ENCODE measurements at regions not wholly inside any gene's neighbourhood (a gene's known extent, or its start where the extent isn't known, plus 50 kb on each side); places are given as distances from the start of the nearest gene placed in this dataset.

DNA sequence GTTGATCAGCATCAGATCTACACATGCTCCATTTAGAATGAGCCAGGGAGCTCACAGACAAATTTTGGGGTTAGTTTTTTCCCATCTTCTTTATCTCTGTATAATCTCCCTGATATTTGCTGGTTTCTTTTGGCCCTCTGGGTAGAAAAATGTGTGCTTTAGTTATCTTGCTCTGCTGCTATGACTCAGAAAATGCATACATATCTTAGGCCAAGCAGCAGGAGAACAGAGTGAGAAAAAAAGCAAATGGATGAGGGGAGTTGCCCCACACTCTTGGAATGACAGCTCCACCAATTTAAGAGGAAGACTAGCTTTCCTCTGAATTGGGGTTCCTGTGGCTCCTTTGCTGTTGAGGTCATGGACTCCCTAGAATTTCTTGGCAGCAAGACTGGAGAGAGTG, 331.8 kb downstream of the KCNJ3 start:
- Histone ChIP-seq H3K36me3 (ENCODE audit: control insufficient read depth, insufficient read depth, low read length) (no peaks in the 10 kb centered on the region), H3K4me2 (ENCODE audit: extremely low read depth, insufficient read depth, low read length) (no peak overlapping the region), H3K27ac (ENCODE audit: insufficient read depth, low read length) (no peak overlapping the region), H3K9me3 (ENCODE audit: control insufficient read depth, insufficient read depth, low read depth, low read length) (no peaks in the 10 kb centered on the region), H3K4me1 (ENCODE audit: control insufficient read depth, extremely low read depth, insufficient read depth, low read length) (no peaks in the 10 kb centered on the region), H3K79me2 (ENCODE audit: control insufficient read depth, insufficient read depth, low read length) (no peaks in the 10 kb centered on the region), H2AFZ (ENCODE audit: low read length) (no peak overlapping the region), H3K9ac (ENCODE audit: insufficient read depth, low read length) (no peak overlapping the region), H3K4me3 (replicated peaks in 1 of 4; ENCODE audit: control extremely low read depth in 1 of 4, insufficient read depth in 1 of 4, low read depth in 3 of 4, low read length in 4 of 4) (no peak overlapping the region), H4K20me1 (ENCODE audit: control insufficient read depth, extremely low read depth, insufficient read depth, low read length) (no peaks in the 10 kb centered on the region), H3K27me3 (ENCODE audit: control insufficient read depth, insufficient read depth, low read length) (no peaks in the 10 kb centered on the region)
- no peak for DNase-seq (ENCODE audit: low read depth in 2 of 2)
- TF ChIP-seq, protein P1, sequence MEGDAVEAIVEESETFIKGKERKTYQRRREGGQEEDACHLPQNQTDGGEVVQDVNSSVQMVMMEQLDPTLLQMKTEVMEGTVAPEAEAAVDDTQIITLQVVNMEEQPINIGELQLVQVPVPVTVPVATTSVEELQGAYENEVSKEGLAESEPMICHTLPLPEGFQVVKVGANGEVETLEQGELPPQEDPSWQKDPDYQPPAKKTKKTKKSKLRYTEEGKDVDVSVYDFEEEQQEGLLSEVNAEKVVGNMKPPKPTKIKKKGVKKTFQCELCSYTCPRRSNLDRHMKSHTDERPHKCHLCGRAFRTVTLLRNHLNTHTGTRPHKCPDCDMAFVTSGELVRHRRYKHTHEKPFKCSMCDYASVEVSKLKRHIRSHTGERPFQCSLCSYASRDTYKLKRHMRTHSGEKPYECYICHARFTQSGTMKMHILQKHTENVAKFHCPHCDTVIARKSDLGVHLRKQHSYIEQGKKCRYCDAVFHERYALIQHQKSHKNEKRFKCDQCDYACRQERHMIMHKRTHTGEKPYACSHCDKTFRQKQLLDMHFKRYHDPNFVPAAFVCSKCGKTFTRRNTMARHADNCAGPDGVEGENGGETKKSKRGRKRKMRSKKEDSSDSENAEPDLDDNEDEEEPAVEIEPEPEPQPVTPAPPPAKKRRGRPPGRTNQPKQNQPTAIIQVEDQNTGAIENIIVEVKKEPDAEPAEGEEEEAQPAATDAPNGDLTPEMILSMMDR (conservative IDR thresholded peaks at IDR 0.05 in 1 of 2, IDR thresholded peaks at IDR 0.05 in 1 of 2; ENCODE audit: low read depth in 1 of 2, low read length in 2 of 2), result no peak
- no peak for TF ChIP-seq EZH2 (IDR thresholded peaks at IDR 0.05; ENCODE audit: low read length, missing control alignments)

DNA sequence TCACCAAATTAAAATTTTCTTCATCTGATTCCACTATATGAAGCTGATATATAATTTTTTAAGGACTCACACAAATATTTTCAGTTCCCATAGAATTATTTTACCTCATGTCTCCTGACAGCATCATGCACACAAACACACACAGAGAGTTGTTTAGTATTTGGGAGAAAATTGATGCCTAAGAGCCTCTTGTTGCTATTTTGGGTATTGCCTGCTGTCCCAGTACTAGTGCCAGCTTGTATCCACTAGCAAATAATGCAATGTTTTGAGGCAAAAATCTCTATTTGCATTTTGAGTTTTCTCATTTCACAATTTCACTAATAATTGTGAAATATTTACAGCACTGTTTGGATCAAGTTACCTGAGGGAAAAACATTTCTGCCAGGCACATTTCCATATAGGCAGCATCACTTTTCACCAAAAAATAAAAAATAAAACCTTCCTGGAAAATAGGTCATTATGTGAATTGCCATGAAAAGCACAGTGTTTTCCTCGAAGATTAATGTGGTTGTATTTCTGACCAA, 328.2 kb downstream of the KCNJ3 start:
- no peaks in the 10 kb centered on the region for H3K36me3 ChIP-seq (ENCODE audit: control insufficient read depth, insufficient read depth, low read length)
- TF ChIP-seq EZH2 (IDR thresholded peaks at IDR 0.05; ENCODE audit: low read length, missing control alignments), result no peak
- TF ChIP-seq, protein P1 (conservative IDR thresholded peaks at IDR 0.05 in 1 of 2, IDR thresholded peaks at IDR 0.05 in 1 of 2; ENCODE audit: low read depth in 1 of 2, low read length in 2 of 2), result no peak
- H4K20me1 ChIP-seq (ENCODE audit: control insufficient read depth, extremely low read depth, insufficient read depth, low read length), result no peaks in the 10 kb centered on the region
- no peak overlapping the region for H2AFZ ChIP-seq (ENCODE audit: low read length)
- no peak overlapping the region for H3K9ac ChIP-seq (ENCODE audit: insufficient read depth, low read length)
- no peak overlapping the region for H3K4me2 ChIP-seq (ENCODE audit: extremely low read depth, insufficient read depth, low read length)
- H3K79me2 ChIP-seq (ENCODE audit: control insufficient read depth, insufficient read depth, low read length), result no peaks in the 10 kb centered on the region
- no peak overlapping the region for H3K4me3 ChIP-seq (replicated peaks in 1 of 4; ENCODE audit: control extremely low read depth in 1 of 4, insufficient read depth in 1 of 4, low read depth in 3 of 4, low read length in 4 of 4)
- no peak for DNase-seq (ENCODE audit: low read depth in 2 of 2)
- no peaks in the 10 kb centered on the region for H3K27me3 ChIP-seq (ENCODE audit: control insufficient read depth, insufficient read depth, low read length)
- H3K27ac ChIP-seq (ENCODE audit: insufficient read depth, low read length), result no peak overlapping the region
- H3K4me1 ChIP-seq (ENCODE audit: control insufficient read depth, extremely low read depth, insufficient read depth, low read length), result no peaks in the 10 kb centered on the region
- H3K9me3 ChIP-seq (ENCODE audit: control insufficient read depth, insufficient read depth, low read depth, low read length), result no peaks in the 10 kb centered on the region

DNA sequence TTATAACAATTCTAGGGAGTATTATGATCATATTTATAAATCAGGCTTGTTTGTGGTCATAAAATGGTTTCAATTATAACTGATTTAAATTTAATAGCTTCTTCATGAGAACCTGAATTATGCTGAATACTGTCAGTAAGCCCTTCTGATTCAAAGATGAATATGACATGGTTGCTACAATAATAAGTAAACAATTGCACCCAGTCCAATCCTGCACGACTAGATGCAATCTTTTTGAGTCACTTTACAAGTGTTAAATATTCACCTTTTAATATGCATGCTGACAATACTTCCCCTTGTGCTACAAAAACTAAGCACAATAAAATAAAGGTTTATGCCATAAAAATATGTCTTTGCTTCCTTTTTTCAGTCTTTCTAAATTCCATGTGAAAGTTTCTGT, 325.2 kb downstream of the KCNJ3 start:
- Histone ChIP-seq H3K27me3 (ENCODE audit: control insufficient read depth, insufficient read depth, low read length) (no peaks in the 10 kb centered on the region), H3K4me1 (ENCODE audit: control insufficient read depth, extremely low read depth, insufficient read depth, low read length) (no peaks in the 10 kb centered on the region), H4K20me1 (ENCODE audit: control insufficient read depth, extremely low read depth, insufficient read depth, low read length) (no peaks in the 10 kb centered on the region), H3K9me3 (ENCODE audit: control insufficient read depth, insufficient read depth, low read depth, low read length) (no peaks in the 10 kb centered on the region), H3K79me2 (ENCODE audit: control insufficient read depth, insufficient read depth, low read length) (no peaks in the 10 kb centered on the region), H2AFZ (ENCODE audit: low read length) (no peak overlapping the region), H3K36me3 (ENCODE audit: control insufficient read depth, insufficient read depth, low read length) (no peaks in the 10 kb centered on the region), H3K9ac (ENCODE audit: insufficient read depth, low read length) (no peak overlapping the region), H3K27ac (ENCODE audit: insufficient read depth, low read length) (no peak overlapping the region), H3K4me2 (ENCODE audit: extremely low read depth, insufficient read depth, low read length) (no peak overlapping the region), H3K4me3 (replicated peaks in 1 of 4; ENCODE audit: control extremely low read depth in 1 of 4, insufficient read depth in 1 of 4, low read depth in 3 of 4, low read length in 4 of 4) (no peak overlapping the region)
- no peak for TF ChIP-seq EZH2 (IDR thresholded peaks at IDR 0.05; ENCODE audit: low read length, missing control alignments)
- TF ChIP-seq, protein P1 (conservative IDR thresholded peaks at IDR 0.05 in 1 of 2, IDR thresholded peaks at IDR 0.05 in 1 of 2; ENCODE audit: low read depth in 1 of 2, low read length in 2 of 2), result no peak
- no peak for DNase-seq (ENCODE audit: low read depth in 2 of 2)

All from fibroblast of lung (primary cell).